ENCODE measurements at regions not wholly inside any gene's neighbourhood (a gene's known extent, or its start where the extent isn't known, plus 50 kb on each side); places are given as distances from the start of the nearest gene placed in this dataset.
A peak's percentile ranks its signal among the peaks of the same experiment; 100 is the strongest.

DNA sequence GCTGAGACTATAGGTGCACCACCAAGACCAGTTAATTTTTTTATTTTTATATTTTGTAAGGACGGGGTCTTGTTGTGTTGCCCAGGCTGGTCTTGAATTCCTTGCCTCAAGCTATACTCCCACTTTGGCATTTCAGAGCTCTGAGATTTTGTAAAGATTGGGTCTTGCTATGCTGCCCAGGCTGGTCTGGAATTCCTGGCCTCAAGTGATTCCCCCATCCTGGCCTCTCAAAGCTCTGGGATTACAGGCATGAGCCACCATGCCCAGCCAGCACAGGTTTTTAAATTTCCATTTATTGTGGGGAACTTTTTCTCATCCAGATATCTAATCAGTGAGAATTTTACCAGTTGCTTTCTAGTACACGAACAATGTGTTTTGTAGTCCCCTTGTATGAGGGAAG is 156.1 kb upstream of the VLDLR start:
- DNase-seq = no peak

DNA sequence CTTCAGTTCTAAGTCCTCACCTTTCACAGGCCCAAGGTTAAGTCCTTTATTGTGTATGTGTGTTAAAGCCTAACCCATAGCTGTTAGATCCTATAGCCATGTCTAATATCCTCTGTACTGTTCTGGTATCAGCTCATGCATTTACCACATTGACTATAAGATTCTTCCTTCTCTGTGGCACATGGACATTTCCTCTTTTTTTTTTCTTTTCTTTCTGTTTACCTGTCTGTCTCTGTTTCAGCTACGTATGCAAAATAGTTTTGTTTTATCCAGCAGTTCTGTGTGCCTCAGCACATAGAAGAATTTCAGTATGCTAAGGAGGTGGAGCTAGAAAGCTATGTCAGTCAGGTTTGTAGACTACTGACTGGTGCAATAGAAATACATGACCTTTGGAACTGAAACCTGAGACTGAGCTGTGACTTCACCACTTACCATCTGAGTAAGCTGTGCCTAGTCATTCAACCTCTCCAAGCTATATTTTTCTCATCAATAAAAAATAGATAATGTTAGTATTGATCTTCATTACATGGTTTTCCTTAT is 155.6 kb upstream of the VLDLR start:
- DNase-seq = no peak

DNA sequence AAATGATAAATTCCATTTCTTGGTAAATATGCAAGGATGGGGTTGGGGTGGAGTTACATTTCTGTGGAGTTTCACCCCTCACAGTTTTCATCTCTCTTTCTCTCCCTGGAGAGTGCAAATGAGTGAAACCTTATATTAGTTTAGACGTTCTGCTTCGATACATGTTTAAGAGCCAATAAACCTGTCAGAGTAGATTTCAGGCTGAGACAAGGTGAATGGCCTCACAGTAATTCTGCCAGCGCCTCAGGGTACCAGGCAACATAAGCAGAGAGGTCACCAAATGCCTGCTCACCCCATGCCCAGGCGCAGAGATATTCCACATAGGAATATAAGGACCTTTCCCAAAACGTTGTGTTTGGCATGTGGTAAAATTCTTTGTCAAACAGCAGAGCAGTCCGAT is 154.9 kb upstream of the VLDLR start:
- DNase-seq = no peak

DNA sequence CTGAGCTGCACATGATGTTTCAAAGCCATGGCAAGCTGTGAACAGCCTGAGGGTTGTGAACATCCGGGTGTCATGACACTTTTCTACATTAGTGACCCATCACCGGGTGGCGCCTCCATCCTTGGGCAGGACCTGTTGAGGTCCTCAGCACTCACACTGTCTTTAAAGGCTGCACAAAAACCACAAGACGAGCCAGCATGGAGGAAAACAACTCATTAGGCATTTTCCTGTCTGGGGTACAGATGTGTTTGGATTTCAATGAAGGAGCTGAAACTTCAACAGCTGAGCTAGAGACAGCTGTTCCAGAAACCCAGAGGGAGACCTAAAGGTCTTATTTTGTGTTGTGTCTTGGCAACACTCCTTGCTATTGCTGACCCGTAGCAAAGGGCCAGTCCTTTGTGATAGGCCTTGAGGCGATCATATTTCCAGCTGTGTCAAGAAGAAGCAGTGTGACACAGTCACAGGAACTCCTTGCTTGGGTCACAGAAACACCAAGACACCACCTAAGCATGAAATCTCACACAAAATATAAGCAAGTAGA is 151.8 kb upstream of the VLDLR start:
- DNase-seq = peak; percentile 56

DNA sequence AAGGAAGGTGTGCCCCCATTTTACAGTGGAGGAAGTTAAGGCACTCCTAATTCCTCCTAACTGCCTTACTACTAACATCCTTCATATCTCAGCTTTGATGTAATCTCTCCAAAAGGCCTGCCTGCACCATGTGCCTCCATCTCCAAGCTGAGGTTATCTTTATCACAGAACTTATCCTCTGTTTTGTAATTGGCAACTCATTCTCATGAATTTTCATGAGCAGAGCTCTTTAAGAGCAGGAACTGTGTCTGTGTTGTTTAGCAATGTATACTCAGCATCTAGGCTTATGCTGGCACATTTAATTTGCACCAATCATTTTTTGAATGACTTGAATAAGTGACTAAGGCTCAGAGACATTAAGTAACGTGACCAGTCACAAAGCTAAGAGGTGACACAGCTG is 147.9 kb upstream of the VLDLR start:
- DNase-seq = no peak

DNA sequence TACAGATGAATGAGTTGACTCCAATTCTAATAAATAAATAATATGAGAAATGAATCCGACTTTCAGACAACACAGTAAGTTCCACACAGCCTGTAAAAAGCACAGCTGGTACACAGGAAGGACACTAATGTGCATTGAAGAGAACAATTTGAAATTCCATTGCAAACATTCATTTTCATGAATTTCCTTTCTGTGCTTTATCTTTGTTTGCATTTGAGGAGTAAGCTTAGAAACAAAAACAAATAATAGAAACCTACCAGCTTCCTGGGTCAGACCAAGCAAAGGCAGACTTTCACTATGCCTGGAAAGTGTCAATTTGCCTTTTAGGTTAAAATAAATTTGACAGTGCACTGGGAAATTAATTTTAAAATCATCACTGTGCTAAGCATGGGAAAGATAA is 143.8 kb upstream of the VLDLR start:
- no peak for DNase-seq

DNA sequence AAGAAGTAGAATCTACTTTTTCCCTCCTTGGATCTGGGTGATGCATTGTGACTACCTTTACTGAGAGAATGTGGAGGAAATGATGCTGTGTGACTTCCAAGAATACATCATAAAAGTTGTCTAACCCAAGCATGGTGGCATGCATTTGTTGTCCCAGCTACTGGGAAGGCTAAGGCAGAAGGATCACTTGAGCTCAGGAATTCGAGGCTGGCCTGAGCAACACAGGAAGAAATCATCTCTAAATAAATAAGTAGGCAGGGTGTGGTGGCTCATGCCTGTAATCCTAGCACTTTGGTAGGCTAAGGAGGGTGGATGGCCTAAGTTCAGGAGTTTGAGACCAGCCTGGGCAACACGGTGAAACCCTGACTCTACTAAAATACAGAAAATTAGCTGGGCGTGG is 143.2 kb upstream of the VLDLR start:
- DNase-seq = no peak

DNA sequence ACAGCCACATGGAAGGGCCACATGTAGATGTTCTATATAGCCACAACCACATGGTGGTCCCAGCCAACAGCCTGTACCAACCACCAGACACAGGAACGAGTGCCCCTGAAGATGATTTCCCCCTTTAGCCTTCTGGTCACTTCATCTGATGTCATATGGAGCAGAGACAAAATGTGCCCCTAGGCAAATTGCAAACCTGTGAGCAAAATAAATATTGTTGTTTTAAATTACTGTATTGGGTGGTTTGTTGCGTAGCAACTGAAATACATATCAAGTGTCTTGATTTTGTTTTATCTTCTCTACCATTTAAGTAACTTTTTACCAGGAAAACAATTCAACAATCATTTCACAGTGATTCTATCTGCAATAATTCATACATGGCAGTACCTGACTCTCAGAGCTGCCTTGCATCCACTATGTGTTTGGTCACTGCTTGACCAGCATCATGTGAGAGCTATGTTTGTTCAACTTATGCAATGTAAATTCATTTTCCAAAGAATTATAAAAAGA is 142.5 kb upstream of the VLDLR start:
- no peak for DNase-seq

DNA sequence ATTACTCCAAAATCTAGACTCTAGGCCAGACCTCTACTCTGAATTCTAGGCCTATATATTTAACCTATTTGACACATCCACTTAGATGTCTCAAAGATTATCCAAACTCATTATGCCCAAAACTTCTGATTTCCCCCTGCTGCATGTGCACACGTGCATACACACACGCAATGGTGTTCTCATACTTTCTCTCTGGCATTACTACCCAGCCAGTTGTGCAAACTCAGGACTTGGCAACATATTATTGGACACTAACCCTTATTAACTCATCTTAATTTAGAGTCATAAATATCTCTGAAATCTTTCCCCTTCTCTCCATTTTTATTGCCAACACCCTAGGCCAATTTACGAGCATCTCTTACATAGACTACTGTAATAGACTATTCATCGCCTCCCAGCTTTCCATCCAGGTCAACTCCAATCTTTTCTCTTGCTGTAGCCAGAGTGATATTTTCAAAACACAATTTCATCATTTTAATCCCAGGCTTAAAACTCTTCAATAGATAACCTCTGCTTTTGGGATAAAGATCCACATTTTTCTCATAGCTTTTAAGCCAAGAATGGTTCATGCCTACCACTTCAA is 141.2 kb upstream of the VLDLR start:
- no peak for DNase-seq

DNA sequence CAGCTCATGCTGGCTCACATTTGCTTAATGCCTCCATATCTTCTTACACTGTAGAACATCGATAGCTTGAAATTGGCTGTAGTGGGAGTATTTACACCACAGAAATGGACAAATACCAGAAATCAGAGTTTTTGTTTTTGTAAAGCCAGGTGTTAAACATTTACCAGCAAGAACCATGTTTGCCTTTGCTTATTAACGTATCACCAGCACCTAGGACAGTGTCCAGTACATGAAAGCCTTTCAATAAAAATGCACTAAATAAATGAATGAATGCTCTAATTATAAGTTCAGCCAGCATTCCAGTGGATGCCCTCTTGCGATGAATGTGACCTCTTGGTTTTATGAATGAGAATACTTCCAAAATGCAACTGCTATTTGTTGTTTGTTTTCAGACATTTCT is 140.4 kb upstream of the VLDLR start:
- DNase-seq = no peak

DNA sequence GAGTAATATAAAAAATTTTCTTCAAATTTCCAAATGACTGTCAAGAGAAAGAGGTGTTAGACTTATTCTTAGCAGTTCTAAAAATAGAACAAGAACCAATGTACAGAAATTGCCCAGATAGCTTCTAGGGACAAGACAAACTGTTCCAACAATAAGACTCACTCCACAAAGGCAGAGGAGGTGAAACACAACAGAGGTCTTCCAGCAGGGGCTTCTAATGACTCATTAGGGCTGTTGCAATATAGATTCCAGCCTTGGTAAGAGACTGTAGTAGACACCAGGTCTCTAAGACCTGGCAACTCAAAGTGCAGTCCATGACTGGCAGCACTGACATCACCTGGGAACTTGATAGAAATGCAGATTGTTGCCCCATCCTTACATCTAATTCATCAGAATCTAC is 134.6 kb upstream of the VLDLR start:
- no peak for DNase-seq

DNA sequence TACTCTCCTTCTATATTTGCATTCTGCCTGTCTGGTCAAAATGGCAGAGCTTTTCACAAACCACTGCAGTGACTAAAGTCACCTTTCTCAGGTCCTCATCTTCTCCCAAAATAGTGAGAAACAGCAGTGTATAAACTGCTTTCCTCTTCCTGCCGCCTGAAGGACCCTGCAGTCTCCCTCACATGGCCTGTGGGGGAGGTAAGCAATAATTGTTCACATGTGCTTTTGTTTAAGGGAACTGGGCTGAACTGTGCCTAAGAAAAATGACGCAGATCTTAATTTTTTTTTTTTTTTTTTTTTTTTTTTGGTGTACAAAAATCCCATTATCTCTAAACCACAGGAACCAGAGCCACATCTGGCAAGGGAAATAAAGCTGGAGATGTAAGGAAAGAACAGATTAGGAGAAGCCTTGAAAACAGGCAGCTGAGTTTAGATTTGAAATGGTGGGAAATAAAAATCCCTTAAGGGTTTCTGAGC is 131.7 kb upstream of the VLDLR start:
- DNase-seq = peak; percentile 14

DNA sequence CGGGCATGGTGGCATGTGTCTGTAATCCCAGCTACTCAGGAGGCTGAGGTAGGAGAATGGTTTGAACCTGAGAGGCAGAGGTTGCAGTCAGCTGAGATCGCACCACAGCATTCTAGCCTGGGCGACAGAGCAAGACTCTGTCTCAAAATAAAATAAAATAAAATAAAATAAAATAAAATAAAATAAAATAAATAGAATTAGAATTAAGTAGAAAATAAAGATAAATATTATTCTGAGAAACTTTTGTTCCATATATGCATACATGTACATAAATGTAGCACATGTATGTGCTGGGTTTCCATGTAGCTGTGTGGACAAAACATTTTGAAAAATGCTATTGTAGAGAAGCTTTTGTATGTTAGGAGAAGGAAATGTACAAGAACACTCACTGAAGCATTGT is 129.4 kb upstream of the VLDLR start:
- no peak for DNase-seq

DNA sequence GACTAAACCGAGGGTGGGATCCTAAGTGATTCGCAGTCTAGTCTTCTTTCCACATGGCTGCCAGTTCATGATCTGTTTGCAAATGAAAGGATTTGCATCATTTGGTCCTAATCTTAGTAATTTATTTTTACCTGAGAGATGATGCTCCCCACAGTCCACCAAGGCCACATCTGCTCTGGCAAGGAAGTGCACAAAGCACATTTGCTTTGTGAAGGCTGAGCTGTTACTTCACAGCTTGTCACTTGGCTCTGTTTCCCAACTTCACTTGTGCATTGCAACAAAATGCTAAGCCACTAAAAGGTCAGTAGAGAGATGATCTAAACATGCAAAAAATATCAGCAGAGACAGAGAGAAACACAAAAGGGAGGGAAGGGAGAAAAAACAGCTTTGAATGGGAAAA is 128.5 kb upstream of the VLDLR start:
- DNase-seq = no peak

DNA sequence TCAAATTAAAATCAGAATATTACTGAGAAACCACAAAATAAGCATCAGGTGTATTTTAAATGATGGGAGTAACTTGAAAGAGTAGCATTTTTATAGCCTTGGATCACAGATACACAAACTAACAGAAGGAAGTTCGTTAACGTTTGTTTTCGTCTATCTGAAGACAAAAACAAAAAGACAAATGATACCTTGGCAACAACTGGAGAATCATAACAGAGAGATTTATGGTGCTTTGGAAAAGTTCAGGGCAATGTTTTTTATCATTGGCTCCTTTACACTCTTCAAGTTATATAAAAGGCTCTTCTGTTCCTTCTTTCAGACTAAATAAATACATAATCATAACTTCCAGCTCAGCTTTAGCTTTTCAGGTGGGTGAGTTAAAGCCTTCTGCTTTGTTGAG is 128.1 kb upstream of the VLDLR start:
- DNase-seq = no peak

DNA sequence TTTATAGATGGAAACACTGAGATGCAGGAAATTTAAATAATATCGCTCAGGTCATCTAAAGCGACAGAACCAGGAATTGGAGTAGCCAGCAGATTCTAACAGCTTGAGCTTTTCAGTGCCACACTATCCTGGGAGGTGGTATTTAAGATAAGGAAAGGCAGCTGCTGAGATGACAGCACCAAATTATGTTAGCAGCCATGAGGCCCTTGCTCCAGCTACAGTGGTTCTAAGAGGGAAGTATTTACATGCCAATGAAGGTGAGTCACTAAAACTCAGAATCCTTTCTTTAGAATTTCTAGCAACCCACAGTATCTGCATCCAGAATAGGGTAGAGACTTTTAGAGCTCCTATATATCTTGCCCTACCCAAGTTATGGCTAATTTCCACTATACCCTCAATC is 127.0 kb upstream of the VLDLR start:
- DNase-seq = no peak

DNA sequence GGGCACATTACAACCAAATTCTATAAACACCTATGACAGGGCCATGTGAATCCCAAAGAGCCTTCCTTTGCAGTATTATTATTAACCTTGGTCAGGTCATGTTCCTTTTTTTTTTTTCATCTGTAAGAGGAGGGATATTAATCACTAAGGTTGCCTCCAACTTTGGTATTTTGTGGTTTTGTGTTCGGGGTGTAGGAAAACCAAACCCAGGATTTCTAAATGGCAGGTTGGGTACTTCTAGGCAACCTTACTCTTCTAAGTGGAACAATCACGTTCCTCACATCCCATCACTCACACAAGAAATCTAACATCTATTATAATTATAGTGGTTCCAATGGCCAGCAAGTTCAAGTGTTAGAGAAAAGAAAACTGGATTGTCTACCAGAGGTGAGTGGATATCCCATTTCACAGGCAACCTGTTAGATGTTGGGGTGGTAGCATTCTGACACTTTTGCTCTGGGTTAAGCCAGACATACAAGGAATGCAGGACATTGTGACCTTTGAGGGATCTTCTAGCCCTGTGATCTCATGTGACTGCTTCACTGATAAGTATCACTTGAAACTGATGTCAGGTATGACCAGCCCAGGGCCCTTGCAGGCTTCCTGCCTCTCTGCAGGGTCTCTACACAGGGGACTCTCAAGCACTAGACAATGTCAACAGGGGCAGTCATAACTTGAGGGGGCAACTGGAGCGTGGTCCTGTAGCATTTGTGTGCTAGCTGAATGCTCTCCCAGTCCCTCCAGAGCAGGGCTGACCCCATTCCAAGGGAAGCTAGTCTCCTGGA is 126.2 kb upstream of the VLDLR start:
- no peak for DNase-seq

DNA sequence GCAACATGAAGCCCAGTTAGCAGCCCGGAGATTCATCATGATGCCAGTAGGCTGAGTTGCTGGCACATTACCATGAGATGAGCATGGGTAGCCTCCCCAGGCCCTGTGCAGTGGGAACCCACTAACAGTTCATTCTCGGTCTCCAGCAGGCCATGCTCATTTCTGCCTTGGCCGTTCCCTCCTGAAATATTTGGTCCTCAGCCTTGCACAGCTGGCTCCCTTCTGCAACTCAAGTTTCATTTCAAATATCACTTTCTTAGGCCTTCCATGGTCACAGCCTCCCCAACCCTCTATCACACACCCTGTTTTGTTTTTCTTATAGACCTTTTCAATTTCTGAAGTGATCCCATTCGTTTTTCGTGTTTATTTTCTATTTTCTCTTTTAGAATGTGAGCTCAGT is 125.4 kb upstream of the VLDLR start:
- DNase-seq = no peak

DNA sequence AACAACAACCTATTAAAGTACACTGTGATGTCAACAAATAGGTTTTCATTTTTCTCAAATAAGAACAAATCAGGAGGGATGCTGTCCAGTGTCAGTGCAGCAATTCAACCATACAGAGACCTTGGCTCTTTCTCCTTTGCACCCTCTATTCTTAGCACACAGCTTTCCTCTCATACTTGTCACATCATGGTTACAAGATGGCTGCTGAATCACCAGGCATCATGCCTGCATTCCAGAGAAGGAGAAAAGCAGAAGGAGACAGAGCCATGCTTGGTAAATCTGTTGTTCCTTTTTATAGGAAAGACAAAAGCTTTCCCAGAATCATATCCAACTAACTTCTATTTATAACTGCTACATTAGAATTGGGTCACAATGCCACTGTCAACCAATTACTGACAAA is 124.7 kb upstream of the VLDLR start:
- DNase-seq = no peak

DNA sequence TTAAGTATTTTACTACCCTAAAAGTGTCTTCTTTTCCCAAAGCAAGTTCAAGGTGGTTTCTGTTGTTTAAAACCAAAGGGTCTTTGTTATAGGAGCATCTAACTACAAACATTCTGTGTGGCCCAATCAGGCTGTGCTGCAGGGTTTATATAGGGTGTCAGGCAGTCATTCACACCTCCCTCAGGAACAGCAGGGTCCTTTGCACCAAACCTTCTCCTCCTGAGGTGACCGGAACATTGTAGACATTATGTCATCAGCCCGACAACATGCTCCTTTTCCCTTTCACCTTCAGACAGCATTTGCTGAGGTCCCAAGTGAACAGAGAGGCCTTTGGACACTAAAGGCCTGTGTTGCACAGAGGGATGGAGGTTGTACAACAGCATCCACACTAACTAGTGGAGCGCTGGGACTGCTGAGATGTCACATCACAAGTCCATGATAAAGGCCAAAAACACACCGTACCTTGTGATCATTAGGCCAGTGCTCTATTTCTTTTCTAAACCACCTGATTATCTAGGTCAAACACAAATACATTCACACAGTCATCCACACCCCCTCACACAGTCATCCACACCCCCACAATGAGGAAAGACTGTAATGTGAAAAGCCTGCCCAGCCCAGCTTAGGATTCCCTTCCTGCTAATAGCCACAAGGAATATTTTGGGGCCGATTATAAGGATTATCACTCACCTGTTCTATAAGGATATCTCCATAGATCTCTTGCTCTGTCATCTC is 123.8 kb upstream of the VLDLR start:
- DNase-seq = no peak

DNA sequence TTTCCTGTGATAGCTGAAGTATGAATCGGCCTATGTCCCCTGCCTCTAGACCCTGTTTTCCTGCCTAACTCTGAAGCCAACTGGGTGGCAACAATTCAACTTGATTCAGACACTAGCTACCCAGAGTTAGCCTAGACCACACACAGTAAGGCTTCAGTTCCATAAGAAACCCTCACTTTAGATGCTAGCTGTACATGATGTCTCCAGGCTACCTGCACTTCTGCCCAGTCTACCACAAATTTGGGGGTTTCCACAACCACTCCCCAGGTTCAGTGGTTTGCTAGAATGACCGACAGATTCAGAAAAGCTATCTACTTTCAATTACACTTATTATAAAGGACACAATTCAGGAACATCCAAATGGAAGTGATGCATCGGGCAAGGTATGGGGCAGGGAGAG is 119.4 kb upstream of the VLDLR start:
- no peak for DNase-seq

DNA sequence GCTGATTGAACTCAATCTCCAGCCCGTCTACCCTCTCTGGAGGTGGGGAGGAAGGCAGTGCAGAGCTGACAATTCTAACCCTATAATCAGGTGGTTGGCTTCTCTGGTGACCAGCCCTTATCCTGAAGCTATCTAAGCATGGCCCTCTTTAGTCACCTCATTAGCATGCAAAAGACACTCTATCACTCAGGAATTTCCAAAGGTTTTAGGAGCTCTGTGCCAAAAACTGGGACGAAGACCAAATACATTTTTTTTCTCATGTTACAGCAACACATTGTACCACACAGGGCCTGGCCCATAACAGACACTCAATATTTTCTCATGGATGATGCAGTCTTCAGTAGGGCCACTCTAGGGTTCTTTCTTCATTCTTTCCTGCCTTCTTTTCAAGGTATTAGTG is 118.8 kb upstream of the VLDLR start:
- DNase-seq = no peak

DNA sequence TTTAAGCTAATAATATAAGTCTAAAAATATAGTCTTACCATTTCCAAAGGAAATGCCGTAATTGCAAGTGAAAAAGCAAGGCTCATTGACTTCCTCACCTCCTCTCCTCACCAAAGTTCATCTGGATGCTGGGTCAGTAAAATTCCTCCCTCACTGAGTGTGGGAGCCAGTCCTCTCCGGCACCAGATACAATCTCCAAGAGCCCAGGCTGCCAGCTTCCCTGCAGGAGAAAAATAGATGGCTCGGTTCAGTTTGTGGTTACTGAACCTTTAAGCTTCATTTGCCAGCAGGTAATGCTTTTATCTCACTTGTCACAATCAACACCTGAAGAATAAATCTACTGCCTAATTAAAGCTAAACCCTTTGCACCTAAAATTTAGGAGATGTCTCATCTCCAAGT is 115.3 kb upstream of the VLDLR start:
- peak; percentile 6 for DNase-seq

DNA sequence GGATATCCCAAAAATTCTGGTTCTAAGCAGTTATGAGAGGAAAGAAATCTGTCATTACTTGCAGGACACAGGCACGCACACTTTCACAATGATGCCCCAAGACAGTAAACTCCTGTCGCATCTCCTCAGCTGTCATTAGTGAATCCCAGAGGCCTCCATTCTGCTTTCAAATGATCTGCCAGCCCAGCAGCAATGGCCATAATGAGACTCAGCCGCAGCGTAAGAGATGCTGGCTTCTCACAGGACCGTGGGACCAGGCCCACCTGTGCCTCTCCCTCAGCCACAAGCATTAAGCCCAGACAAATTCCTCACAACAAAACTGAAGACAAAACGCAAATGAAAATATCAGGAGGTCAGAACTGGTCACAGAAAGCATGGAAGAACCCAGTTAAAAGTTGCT is 98.0 kb upstream of the VLDLR start:
- DNase-seq = no peak

Data from NCI-H82 (cell line).